TTC549 (cell line): ENCODE measurements at regions not wholly inside any gene's neighbourhood (a gene's known extent, or its start where the extent isn't known, plus 50 kb on each side); places are given as distances from the start of the nearest gene placed in this dataset.
"Not testable (repeated sequence)": the region's sequence is repeated elsewhere in the genome, so short reads cannot be mapped to it uniquely, and the experiment has no call there.

Experiments
- FAIRE-seq: peaks from 2 replicates; lab custom pipeline; 2012; peaks lifted over from hg19 to GRCh38; lab: Jason Lieb, UNC

DNA sequence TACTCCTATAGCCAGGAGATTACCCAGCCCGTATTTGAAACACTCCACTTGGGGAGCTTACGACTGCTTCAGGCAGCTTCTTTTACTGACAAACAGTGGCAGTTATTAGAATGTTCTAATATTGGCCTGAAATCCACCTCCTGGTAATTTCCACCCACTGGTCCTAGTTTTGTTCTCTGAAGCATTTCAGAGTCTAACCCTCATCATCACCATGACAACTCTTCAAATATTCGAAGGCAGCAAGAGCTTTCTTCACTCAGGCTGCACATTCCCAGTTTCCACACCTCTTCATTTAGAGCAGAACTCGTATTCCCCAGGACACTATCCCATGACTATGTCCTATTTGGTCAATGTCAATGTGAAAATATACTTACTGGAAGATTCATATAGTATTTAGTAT lies 325.6 kb downstream of the UBE3D start:
- no peak for FAIRE-seq

- no peak for FAIRE-seq
Observed at GRCh38 chr6:82741325-82741995, 324.2 kb downstream of the UBE3D start.

- no peak for FAIRE-seq
Observed at GRCh38 chr6:82741996-82742385, 323.6 kb downstream of the UBE3D start.

DNA sequence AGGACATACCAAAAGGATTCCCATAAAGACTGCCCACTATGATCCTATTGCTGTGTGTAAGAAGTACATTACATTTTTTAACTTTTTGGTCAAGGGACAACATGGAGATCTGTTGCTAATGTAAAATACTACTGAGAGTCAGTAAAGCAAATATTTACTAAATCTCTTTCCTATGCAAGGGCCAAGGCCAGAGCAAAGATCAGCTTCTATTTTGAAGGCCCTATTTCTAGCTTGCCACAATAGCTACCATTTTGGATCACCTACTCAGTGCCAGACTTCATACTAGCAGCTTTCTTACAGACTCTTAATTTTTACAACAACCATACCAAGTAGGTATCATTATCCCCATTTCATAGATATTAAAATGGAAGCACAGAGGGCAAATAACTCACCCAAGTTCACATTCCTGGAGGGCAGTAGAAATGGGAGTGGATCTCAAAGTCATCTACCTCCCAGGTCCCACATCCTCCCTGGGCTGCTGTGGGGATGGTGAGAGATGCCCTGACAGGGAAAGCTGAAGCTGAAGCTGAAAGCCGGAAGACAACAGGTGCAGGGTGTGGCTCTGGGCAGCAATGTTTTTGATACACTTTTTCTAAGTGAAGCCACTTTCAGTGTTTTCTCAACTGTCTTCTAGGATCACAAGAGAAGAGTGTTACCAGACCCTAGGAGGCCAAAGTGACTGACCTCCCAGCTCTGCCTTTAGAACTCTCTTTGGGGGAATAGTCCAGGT lies 321.2 kb downstream of the UBE3D start:
- no peak for FAIRE-seq

GRCh38 chr6:82750556-82750955 lies 315.1 kb downstream of the UBE3D start:
- FAIRE-seq: no peak

DNA sequence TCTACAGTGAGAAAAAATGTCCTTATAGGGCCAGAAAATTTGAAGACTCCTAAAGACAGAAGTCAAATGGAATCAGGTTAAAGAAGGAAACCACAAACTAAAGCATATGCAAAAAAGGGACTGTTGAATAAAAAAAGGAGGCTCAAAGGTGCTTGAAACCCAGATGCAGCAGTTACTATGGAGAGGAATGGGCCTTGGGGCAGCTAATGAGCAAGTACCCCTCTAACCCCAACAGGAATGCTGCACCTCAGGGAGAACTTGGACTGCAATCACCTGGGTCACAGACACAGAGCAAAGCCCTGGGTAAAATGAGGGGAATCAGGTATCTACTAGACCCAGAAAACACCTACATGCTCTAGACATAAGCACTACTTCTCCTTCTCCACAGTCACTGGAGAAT lies 313.9 kb downstream of the UBE3D start:
- FAIRE-seq: no peak

DNA sequence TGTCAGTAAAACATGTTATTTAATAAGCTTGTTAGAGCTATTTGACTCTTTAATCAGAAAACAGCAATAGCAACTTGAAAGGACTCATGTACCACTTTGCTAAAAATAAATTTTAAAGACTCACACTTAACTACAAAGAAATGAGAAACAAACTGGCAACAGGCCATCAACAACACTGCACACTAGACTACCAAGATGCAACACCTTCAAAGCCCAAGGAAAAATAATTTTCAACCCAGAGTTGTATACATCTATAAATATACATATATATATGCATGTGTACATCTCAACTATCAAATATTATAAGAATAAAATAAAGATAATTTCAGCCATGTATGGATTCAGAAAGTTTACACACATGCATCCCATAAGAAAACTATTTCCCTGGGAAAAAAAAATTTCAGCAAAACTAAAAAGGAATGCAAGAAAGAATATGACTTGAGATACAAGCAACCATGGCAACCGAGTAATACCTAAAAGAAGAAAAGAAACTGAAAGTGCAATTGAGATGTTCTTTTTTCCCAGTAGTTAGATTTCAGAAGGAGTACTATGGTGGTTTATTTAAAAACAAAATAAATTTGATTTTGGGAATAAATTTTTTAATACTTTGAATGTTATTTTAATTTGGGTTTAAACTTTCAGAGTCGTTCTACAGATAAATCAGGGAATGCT lies 303.8 kb downstream of the UBE3D start:
- no peak for FAIRE-seq

- no peak for FAIRE-seq
Observed at GRCh38 chr6:82766476-82766875, 299.2 kb downstream of the UBE3D start.

GRCh38 chr6:82767037-82767436 lies 298.6 kb downstream of the UBE3D start:
- FAIRE-seq: no peak

DNA sequence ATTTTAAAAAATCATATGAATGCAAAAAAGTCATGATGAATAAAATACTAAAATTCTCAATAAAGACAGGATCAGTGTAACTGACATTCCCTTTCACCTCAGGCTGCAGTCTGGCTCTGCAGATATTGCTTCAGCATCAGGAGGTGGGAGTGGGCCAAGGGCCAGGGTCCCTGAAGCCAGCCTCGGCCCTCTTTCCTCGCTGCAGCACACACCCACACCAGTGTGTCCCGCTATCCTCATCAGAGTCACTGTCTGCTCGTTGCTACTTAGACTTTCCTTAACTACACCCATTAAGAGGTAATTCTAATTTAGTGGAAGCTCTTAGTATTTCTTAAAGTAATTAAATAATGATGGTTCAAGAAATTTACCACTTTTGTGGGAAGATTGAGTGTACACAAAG lies 298.2 kb downstream of the UBE3D start:
- FAIRE-seq: no peak

DNA sequence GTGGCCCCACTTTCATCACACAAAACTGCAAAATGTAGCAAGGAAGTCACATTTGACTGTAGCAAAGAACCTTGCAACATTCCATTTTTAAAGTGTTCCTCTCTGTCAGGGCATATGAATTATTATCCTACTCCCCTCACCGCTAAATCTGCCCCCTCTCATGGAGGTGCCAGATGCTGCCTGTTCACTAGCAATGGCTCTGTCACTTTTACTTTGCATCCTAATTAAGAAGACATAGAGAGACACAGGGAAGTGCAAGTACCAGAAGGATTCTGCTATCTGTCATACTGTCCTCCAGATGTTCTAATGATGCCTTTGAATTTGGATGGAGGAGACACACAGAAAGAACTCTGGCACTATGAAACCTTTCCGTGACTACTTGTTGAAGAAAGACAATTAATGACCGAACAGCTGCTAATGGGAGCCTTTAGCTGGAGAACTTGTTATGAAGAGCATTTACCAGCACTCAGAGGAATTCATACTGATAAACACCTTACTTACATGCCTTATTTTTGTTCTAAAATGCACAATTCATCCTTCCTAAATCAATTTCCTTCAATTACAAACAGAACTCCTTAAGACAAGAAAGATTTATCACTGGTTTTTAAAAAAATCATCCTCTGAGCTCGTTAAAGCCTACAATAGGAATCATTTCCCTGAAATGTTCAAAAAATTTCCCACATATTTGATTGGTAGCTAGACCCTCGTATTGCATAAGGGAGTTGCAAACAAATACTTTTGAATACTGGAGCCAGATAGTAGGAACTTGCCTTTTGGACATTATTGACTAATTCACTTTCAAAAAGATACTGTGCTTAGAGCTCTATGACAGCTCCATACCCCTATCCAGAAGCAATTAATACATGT lies 292.6 kb downstream of the UBE3D start:
- FAIRE-seq: no peak

DNA sequence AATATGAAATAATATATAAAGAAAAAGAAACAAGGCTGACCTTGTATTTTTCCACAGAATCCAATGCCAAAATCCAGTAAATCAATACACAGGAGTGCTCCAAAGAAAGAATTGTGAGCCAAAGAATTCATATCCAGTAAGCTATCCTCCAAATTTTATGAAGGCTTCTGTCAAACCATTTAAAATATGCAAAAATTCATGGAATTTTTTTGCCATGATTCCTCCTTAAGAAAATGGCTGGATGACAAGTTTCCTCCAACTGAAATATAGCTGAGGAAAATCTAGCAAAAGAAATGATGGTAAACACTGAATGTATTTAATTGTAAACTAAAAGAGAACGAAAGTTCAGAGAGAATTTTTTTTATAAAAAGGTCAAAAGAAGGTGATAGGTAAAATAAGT lies 290.3 kb downstream of the UBE3D start:
- FAIRE-seq: no peak

DNA sequence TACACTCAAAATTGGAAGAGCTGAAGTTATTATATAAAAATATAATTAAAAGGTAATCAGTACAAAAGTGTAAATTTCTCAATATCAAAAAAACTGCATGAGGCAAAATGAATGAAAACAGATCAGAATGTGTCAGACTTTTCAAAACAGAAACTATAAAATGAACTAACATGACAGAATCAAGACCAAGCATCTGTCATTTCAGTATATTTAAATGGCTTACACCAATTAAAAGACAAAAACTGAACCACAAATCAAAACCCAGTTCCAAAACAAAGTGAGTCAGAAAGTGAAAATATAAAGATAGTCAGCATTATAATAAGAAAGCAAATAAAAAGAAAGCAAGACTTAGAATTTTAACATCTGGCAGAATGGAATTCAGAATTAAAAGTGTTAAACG lies 289.7 kb downstream of the UBE3D start:
- FAIRE-seq: no peak

DNA sequence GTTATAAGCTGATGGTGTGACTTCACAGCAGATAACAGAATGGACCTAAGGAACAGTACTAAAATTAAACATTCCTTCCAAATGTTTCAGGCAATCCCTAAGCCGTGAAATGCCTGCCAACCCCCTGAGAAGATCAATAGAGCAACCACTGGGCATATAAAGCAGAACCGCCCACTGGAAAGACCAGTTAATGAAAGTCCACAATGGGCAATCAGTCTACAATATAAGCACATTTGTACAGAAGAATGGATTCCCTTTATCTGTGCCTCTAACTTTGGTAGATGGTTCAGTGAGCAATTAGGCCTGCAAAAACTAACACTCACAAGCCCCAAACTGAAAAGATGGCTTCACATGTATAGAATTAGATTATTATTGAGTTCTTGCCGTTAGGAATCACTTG lies 286.6 kb downstream of the UBE3D start:
- FAIRE-seq: no peak

GRCh38 chr6:82780334-82780733 lies 285.3 kb downstream of the UBE3D start:
- FAIRE-seq: no peak

DNA sequence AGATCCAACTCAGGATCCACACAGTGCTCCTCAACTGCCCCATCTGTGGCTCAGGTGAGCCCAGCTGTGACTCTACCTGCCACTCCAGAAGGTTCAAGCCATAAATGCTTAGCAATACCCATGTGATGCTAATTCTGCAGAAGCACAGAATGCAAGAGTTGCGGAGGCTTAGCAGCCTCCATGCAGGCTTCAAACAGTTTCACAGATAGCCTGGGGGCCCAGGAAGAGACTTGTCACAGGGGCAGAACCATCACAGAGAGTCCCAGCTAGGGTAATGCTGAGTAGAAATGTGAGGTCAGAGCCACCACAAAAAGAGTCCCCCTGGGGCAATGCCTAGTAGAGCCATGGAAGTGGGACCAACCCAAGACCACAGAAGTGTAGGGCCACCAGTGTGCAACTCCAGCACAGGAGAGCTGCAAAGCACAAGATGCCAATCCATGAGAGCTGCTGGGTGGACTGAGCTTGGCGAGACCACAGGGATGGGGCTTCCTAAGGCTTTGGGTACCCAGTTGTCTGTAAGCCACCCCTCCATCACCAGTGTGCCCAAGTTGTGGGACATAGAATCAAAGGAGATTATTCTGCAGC lies 283.9 kb downstream of the UBE3D start:
- no peak for FAIRE-seq

GRCh38 chr6:82783587-82784236 lies 281.9 kb downstream of the UBE3D start:
- FAIRE-seq: no peak

DNA sequence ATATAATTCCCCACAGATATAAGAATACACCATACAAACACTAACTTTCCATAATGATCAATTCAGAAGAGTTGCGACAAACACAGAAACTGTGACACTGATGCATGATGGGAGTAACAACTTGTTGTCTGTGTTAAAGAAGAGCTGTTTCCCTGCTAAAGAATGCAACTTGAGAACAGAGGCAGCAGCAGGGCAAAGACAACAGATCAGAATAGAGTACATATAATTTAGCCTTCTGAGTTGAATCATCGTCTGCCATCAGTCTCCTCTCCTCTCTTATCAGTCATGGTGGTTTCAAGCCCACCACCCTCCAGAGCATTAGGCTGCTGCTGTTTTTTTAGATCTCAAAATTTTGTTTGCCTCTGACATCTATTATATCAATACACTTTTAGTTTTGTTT lies 280.4 kb downstream of the UBE3D start:
- FAIRE-seq: no peak

- no peak for FAIRE-seq
Observed at GRCh38 chr6:82786248-82786647, 279.4 kb downstream of the UBE3D start.

DNA sequence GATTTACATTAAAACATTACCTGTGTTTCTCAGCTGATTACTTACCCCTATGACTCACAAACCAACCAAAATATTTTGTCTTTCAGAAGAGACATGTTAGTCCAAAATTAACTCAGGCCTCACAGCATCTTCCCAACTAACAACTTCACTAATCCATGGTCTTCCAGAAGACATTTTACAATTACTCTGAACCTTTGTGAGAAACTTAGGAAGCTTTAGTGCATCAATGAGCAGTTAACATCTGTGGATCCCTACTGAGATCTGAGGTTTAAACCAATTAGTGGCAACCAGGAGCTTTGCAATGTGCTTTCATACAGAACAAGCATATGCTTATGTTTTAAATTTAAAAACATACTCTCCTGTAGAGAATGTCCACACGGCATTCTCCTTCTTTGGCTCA lies 269.7 kb downstream of the UBE3D start:
- FAIRE-seq: no peak

DNA sequence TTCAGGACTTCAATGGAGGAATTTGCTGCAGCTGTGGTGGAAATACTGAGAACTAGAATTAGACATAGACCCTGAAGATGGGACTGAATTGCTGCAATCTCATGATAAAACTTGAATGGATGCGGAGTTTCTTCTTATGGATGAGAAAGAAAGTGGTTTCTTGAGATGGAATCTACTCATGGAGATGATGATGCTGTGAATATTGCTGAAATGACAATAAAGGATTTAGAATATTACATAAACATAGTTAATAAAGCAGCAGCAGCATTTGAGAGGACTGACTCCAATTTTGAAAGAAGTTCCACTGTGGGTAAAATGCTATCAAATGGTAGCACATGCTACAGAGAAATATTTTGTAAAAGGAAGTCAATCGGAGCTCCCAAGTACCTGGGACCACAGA lies 264.6 kb downstream of the UBE3D start:
- no peak for FAIRE-seq

GRCh38 chr6:82816243-82816642 lies 249.4 kb downstream of the UBE3D start:
- FAIRE-seq: not testable (repeated sequence)
